ENCODE measurements at regions not wholly inside any gene's neighbourhood (a gene's known extent, or its start where the extent isn't known, plus 50 kb on each side); places are given as distances from the start of the nearest gene placed in this dataset.

DNA sequence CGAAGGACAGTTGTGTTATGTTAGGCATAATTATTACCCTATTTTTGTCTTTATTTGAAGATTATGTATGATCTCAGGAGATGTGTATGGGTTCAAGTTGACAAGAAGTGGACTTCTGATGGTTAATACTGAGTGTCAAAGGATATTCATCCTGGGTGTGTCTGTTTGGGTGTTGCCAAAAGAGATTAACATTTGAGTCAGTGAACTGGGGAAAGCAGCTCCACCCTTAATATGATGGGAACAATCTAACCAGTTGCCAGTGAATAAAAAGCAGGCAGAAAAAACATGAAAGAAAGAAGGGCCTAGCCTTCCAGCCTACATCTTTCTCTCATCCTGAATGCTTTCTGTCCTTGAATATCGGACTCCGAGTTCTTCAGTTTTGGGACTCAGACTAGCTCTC lies 332.6 kb downstream of the DTHD1 start:
- ATAC-seq (ENCODE audit: insufficient number of reproducible peaks, low FRiP score, low read depth) = no peak
- Histone ChIP-seq H3K4me1 (ENCODE audit: control insufficient read depth in 1 of 2, low read depth in 2 of 2) (no peaks in the 10 kb centered on the region), H3K9me3 (no peaks in the 10 kb centered on the region), H3K4me3 (no peak overlapping the region), H3K27ac (no peak overlapping the region), H3K36me3 (no peaks in the 10 kb centered on the region), H3K27me3 (replicated peaks; ENCODE audit: insufficient read depth) (no peaks in the 10 kb centered on the region)
- TF ChIP-seq, protein P1, sequence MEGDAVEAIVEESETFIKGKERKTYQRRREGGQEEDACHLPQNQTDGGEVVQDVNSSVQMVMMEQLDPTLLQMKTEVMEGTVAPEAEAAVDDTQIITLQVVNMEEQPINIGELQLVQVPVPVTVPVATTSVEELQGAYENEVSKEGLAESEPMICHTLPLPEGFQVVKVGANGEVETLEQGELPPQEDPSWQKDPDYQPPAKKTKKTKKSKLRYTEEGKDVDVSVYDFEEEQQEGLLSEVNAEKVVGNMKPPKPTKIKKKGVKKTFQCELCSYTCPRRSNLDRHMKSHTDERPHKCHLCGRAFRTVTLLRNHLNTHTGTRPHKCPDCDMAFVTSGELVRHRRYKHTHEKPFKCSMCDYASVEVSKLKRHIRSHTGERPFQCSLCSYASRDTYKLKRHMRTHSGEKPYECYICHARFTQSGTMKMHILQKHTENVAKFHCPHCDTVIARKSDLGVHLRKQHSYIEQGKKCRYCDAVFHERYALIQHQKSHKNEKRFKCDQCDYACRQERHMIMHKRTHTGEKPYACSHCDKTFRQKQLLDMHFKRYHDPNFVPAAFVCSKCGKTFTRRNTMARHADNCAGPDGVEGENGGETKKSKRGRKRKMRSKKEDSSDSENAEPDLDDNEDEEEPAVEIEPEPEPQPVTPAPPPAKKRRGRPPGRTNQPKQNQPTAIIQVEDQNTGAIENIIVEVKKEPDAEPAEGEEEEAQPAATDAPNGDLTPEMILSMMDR (IDR thresholded peaks at IDR 0.05) = no peak
- DNase-seq (ENCODE audit: low spot score) = no peak

DNA sequence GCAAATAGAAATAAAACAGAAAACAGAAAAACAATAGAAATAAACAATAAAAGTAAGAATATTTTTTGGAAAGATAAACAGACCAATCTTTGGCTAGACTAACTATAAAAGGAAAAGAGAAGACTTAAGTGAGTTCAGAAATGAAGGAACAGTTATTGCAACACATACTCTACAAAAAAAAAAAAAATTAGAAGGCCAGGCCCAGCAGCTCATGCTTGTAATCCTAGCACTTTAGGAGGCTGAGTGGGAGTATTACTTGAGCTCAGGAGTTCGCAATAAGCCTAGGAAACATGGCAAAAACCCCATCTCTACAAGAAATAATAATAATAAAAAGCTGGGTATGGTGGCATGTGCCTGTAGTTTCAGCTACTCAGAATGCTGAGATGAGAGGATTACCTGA lies 336.7 kb downstream of the DTHD1 start:
- Histone ChIP-seq H3K27ac (no peak overlapping the region), H3K36me3 (no peaks in the 10 kb centered on the region), H3K4me3 (no peak overlapping the region), H3K27me3 (replicated peaks; ENCODE audit: insufficient read depth) (no peaks in the 10 kb centered on the region), H3K9me3 (no peaks in the 10 kb centered on the region), H3K4me1 (ENCODE audit: control insufficient read depth in 1 of 2, low read depth in 2 of 2) (no peaks in the 10 kb centered on the region)
- DNase-seq (ENCODE audit: low spot score) = no peak
- no peak for ATAC-seq (ENCODE audit: insufficient number of reproducible peaks, low FRiP score, low read depth)
- TF ChIP-seq, protein P1 (IDR thresholded peaks at IDR 0.05) = no peak

DNA sequence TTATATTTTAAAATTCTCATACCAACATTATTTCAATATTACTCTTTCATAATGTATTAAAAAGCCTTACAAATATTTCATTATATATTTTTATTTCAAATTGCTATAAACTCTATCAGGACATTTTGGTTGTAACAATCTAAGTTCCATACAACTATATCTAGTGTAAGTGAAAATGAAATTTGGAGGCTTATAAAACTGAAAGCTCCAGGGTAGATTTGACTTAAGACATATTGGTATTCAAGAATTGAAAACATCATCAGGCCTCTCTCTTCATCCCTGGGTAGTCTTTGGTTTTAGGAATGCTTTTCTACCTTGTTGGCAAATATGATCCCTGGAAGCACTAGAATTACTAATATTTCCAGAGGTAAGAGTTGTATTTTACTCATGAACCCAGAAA lies 342.6 kb downstream of the DTHD1 start:
- H3K4me3 ChIP-seq = no peak overlapping the region
- no peaks in the 10 kb centered on the region for H3K9me3 ChIP-seq
- H3K27me3 ChIP-seq (replicated peaks; ENCODE audit: insufficient read depth) = no peaks in the 10 kb centered on the region
- no peak for ATAC-seq (ENCODE audit: insufficient number of reproducible peaks, low FRiP score, low read depth)
- H3K36me3 ChIP-seq = no peaks in the 10 kb centered on the region
- TF ChIP-seq, protein P1 (IDR thresholded peaks at IDR 0.05) = no peak
- H3K27ac ChIP-seq = no peak overlapping the region
- H3K4me1 ChIP-seq (ENCODE audit: control insufficient read depth in 1 of 2, low read depth in 2 of 2) = no peaks in the 10 kb centered on the region
- no peak for DNase-seq (ENCODE audit: low spot score)

DNA sequence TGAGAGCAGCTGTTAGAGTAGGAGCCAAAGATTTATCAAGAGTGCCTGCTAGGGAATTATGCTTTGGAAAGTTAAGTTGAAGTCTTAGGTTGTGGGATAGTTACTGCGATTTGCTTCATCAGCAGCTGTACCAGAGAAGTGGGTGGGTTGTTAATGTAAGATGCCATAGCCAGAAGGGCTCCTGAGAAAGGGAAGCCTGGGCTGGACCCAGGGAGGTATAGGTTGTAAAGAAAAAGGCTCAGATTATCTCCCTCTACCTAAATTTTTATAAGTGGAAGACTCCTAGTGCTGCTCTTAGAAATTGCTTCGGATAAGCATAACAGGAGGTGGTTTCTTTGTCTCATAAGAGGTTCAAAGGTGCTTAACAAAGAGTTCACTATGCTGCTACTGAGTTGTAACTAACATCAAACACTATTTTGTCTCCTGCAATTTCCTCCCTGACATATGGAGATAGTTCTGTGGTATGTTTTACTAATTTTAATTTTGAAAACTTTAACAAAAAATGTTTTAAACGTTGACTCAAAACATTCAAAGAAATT lies 356.9 kb downstream of the DTHD1 start:
- Histone ChIP-seq H3K9me3 (no peaks in the 10 kb centered on the region), H3K4me3 (no peak overlapping the region), H3K27me3 (replicated peaks; ENCODE audit: insufficient read depth) (no peaks in the 10 kb centered on the region), H3K4me1 (ENCODE audit: control insufficient read depth in 1 of 2, low read depth in 2 of 2) (no peaks in the 10 kb centered on the region), H3K27ac (no peak overlapping the region), H3K36me3 (no peaks in the 10 kb centered on the region)
- ATAC-seq (ENCODE audit: insufficient number of reproducible peaks, low FRiP score, low read depth) = no peak
- DNase-seq (ENCODE audit: low spot score) = no peak
- TF ChIP-seq, protein P1 (IDR thresholded peaks at IDR 0.05) = no peak

DNA sequence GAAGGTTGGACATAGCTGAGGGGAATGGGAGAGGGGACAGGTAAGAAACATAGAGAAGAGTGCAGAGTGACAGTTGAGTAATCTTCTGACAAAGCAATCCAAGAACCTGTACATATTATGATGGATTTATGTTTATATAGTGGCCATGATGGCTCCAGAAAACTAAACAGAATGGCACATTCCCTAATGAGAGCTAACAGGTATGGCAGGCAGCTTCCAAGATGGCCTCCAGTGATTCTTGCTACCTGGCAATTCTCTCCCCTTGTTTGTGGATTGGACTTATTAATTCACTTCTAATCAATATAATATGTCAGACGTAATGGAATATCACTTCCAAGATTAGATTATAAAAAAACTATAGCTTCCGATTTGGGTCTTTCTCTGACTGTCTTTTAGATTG lies 359.5 kb downstream of the DTHD1 start:
- TF ChIP-seq, protein P1 (IDR thresholded peaks at IDR 0.05) = no peak
- Histone ChIP-seq H3K36me3 (no peaks in the 10 kb centered on the region), H3K27me3 (replicated peaks; ENCODE audit: insufficient read depth) (no peaks in the 10 kb centered on the region), H3K9me3 (no peaks in the 10 kb centered on the region), H3K4me3 (no peak overlapping the region), H3K27ac (no peak overlapping the region), H3K4me1 (ENCODE audit: control insufficient read depth in 1 of 2, low read depth in 2 of 2) (no peaks in the 10 kb centered on the region)
- no peak for DNase-seq (ENCODE audit: low spot score)
- ATAC-seq (ENCODE audit: insufficient number of reproducible peaks, low FRiP score, low read depth) = no peak
